Astrocyte (in vitro differentiated cells and primary cell): ENCODE measurements at regions not wholly inside any gene's neighbourhood (a gene's known extent, or its start where the extent isn't known, plus 50 kb on each side); places are given as distances from the start of the nearest gene placed in this dataset.

ENCODE experiments used
- EZH2 ChIP-seq: IDR thresholded peaks from 2 replicates; pipeline ENCODE4 v1.6.1; 2012; ENCODE audit warnings: mild to moderate bottlenecking, low read length, inconsistent platforms; ENCODE audit not compliant: insufficient read depth
- TF ChIP-seq, protein P1 (sequence below): IDR thresholded peaks from 2 replicates; pipeline ENCODE4 v1.5.1; 2011; ENCODE audit warnings: low read depth, mild to moderate bottlenecking, inconsistent platforms, low read length, moderate library complexity; ENCODE audit not compliant: insufficient read depth

DNA sequence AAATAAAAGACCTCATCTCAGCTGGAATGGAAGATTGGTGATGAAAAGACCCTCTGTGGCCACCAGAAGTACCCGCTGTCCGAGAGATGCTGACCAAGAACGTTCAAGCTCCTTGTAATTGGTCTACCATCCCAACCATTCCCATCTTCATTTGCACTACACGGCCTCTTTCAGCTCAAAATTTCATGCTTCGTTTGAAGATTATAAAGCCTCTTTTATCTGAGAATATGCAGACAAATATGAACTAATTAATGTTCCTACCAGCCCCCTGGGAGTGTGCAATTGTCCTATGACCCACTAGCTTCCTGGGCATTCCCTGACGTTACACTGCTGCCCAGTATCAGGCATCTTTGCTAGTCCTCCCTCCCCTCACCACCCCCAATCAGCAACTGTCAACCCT is 583.7 kb downstream of the MID1IP1 start:
- TF ChIP-seq, protein P1, sequence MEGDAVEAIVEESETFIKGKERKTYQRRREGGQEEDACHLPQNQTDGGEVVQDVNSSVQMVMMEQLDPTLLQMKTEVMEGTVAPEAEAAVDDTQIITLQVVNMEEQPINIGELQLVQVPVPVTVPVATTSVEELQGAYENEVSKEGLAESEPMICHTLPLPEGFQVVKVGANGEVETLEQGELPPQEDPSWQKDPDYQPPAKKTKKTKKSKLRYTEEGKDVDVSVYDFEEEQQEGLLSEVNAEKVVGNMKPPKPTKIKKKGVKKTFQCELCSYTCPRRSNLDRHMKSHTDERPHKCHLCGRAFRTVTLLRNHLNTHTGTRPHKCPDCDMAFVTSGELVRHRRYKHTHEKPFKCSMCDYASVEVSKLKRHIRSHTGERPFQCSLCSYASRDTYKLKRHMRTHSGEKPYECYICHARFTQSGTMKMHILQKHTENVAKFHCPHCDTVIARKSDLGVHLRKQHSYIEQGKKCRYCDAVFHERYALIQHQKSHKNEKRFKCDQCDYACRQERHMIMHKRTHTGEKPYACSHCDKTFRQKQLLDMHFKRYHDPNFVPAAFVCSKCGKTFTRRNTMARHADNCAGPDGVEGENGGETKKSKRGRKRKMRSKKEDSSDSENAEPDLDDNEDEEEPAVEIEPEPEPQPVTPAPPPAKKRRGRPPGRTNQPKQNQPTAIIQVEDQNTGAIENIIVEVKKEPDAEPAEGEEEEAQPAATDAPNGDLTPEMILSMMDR, result no peak
- TF ChIP-seq EZH2, result no peak
